Amniotic epithelial cell (primary cell): ENCODE measurements at regions not wholly inside any gene's neighbourhood (a gene's known extent, or its start where the extent isn't known, plus 50 kb on each side); places are given as distances from the start of the nearest gene placed in this dataset.
"Not testable (repeated sequence)": the region's sequence is repeated elsewhere in the genome, so short reads cannot be mapped to it uniquely, and the experiment has no call there.

ENCODE experiments used
- DNase-seq: peaks from one replicate; pipeline ENCODE4 v3.0.0-alpha.2; 2010; ENCODE audit warnings: low read depth

GRCh38 chr1:234865171-234866006 lies 255.4 kb upstream of the IRF2BP2 start:
- DNase-seq, result no peak

GRCh38 chr1:234864116-234864515 lies 254.1 kb upstream of the IRF2BP2 start:
- DNase-seq, result no peak

- DNase-seq, result peak; percentile 54
Measured at GRCh38 chr1:234863551-234863971, 253.6 kb upstream of the IRF2BP2 start.

DNA sequence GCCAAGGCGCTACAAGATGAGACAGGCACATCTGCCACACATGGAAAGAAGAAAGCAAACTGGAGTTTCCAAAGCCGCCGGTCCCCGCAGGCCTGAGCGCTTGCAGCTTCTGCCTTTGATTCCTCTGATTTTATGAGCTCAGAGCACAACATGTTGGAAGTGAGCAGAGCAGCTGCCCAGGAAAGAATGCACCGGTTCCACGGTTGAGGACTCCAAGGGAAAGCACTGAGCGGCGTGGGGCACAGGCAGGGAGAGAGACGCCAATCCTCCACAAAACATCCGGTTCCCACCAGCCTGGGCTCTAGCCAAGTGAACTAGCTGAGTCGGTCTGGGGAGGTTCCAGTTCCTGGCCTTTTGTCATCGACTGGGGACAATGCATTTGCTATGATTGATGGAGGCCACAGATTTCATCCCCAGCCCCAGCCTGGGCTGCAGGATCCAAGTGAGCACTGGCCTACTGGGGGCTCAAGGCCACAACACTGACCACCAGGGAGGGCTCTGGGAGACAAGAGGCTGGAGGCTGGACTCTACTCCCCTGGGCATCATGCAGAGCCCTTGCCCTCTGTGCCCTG lies 253.1 kb upstream of the IRF2BP2 start:
- DNase-seq, result peak; percentile 56

DNA sequence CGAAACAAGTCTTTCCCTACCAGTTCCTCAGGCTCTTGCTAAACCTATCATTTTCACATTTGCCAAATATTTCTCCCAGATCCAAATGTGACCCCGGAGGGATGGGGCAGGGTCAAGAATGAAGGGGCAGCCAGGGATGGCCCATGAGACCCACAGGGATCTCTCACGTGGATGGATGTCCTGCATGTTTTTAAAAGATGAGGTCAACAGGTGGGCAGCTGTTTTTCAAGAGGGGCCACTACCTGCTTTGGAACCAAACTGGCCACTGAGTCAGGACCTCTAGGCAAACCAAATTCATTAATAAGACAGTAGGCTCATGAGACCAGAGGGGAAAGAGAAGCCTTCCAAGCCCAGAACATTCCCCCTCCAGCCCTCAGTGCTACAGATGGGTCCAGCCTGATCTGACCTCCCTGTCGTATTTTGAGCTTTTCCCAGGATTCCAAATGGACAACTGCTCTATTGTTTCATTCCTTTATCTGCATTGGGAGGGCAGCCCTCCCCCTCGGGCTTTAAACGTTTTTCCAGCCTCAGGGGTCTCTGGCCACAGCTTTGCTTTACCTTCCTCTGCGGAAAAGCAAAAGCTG lies 252.5 kb upstream of the IRF2BP2 start:
- no peak for DNase-seq

GRCh38 chr1:234861761-234862160 lies 251.8 kb upstream of the IRF2BP2 start:
- no peak for DNase-seq

DNA sequence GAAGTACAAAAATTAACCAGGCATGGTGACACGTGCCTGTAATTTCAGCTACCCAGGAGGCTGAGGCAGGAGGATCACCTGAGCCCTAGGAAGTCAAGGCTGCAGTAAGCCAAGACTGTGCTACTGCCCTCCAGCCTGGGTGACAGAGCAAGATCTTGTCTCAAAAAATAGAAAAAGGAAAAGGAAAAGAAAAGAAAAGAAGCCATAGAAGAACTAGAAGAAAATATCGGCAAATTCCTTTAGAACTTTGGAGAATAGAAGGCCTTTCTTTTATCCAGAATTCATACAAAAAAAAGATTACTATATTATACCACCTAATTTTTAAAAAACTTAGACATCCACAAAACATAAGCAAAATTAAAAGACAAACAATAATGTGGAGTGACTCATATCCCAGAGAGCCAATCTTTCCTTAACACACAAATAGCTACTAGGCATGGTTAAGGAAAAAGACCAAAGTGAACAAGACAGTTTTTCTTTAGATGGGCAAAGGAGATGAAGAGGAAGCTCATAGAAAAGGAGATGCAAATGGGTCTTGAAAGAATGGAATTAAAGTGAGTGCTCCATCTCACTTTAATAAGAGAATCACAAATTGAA lies 251.1 kb upstream of the IRF2BP2 start:
- no peak for DNase-seq

GRCh38 chr1:234858722-234859121 lies 248.7 kb upstream of the IRF2BP2 start:
- no peak for DNase-seq

DNA sequence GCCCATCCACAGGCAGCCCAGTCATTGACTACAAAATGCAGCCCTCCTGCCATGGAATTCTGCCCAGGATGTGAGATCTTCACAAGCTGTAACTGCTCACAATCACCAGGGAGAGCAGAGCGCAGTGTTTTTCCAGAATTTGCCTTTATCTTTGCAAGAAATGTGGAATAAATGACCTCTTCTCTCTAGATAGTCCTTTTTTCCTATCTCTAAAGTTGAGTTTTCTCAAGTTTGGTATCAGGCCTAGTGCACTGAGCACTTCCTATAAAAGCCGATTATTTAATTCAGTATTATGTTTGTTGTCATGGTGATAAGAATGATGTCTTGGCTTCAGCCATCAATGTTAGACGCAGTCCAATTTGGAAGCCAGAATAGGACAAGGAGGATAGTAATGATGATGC lies 246.9 kb upstream of the IRF2BP2 start:
- DNase-seq, result no peak

- DNase-seq, result no peak
Measured at GRCh38 chr1:234855851-234856250, 245.9 kb upstream of the IRF2BP2 start.

DNA sequence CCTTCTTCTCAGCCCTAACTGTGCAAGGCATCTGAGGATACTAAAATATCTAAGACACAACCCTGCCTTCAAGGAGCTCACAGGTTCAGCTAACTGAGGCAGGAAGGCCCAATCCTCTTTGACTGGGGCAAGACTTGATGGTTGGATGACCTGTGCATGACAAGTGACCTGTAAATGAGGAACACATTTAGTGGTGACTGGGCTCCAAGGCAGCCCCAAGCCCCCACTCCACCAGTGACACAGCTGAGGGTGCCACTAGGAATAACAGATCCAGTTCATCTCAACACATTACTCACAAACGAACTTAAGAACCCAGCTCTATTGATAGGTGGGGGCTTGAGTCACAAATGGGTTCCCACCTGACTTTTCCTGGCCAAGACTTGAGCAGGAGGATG lies 244.7 kb upstream of the IRF2BP2 start:
- DNase-seq, result no peak

- no peak for DNase-seq
Measured at GRCh38 chr1:234853906-234854644, 244.1 kb upstream of the IRF2BP2 start.

GRCh38 chr1:234852659-234853058 lies 242.7 kb upstream of the IRF2BP2 start:
- no peak for DNase-seq

GRCh38 chr1:234851450-234852438 lies 241.8 kb upstream of the IRF2BP2 start:
- peak; percentile 53 for DNase-seq

DNA sequence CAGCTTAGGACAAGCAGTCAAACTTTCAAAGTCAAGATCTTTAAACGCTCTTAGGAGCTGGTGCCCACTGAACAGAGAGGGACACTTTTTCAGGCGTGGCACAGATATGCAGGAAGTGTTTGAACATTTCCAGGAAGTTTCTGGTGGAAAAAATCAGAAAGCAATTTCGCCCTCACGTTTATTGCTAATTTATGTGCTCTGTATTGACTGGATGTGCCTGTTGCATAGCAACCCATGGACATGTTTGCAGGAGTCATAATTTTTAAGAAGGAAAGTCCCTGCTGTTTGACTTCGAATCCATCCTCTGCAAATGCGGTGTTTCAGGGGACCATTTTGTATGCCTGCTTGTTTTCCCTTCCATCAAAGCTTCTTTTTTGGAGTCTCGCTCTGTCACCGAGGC lies 239.9 kb upstream of the IRF2BP2 start:
- no peak for DNase-seq

- peak; percentile 73 for DNase-seq
Measured at GRCh38 chr1:234848972-234849649, 239.1 kb upstream of the IRF2BP2 start.

DNA sequence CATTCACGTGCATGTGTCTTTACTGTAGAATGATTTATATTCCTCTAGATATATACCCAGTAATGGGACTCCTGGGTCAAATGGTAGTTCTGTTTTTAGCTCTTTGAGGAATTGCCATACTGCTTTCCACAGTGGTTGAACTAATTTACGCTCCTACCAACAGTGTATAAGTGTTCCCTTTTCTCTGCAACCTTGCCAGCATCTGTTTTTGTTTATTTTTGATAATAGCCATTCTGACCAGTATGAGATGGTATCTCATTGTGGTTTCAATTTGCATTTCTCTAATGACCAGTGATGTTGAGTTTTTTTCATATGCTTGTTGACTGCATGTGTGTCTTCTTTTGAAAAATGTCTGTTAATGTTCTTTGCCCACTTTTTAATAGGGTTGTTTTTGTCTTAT lies 236.8 kb upstream of the IRF2BP2 start:
- not testable (repeated sequence) for DNase-seq

DNA sequence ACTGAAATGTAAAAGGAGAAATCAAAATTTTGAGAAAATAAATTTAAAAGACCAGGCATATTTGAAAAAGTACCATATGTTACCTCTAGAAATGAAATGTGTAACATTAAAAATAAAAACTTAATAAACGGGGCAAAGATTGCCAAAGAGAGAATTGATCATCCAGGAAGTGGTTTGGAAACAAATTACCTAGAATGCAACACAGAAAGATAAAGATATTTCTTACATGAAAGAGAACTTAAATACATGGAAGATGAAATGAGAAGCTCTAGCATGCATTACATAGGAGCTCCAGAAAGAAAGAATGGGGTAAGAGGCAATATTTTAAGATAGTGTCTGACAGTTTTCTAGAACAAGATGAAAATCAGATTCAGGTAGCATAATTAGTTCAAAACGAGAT lies 235.9 kb upstream of the IRF2BP2 start:
- no peak for DNase-seq

- DNase-seq, result no peak
Measured at GRCh38 chr1:234845097-234845660, 235.2 kb upstream of the IRF2BP2 start.

DNA sequence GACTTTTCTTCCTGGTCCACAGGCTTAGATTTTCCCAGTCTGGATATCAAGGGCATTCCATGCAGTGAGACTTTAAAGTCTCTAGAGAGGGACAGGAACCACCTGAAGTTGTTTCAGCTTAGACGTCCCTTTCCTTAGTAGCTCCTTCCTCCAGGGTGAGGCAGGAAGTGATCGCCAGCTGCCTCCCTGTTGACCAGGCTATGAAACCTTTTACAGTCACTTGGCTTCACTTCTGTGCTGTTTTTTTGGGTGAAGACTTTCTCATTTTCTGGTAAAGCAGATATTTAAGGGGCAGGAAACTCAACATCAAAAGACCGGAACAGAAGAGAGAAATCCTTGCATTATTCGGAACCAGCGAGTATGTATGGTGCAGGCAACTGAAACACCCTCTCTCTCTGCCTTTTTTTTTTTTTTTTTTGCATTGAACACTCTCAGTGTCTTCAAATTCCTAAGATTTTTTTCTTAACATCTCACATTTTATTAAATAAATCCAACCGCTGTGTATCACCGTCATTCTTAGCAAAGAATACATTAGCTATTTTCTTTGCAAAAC lies 234.6 kb upstream of the IRF2BP2 start:
- peak; percentile 15 for DNase-seq
